Activated naive CD8-positive, alpha-beta T cell treated with anti-CD3 and anti-CD28 coated beads, Interleukin-2, amount 10 ng/mL, durations not matched to agents 7 days and 5 days (primary cell): ENCODE measurements at regions not wholly inside any gene's neighbourhood (a gene's known extent, or its start where the extent isn't known, plus 50 kb on each side); places are given as distances from the start of the nearest gene placed in this dataset.

ENCODE experiments used
- ATAC-seq: fragments of 150-1000 bp; cut with Tn5 transposase; one replicate; pipeline ENCODE4 v1.10.0; 2021; ENCODE audit warnings: low read depth, moderate library complexity
- POLR2A ChIA-PET: fragments of 350-600 bp; sonication (Branson Sonifier 250); formaldehyde crosslinking; loops from one replicate; lab custom pipeline; 2021; ENCODE audit warnings: antibody characterized with exemption; lab: Charles Lee
- DNase-seq: peaks from one replicate; pipeline ENCODE4 v3.0.0; 2021
- H3K27ac Mint-ChIP-seq: one replicate; pipeline ENCODE4 v1.8.0; 2022; ENCODE audit warnings: mild to moderate bottlenecking, mixed read lengths
- H3K27me3 Mint-ChIP-seq: one replicate; pipeline ENCODE4 v1.8.0; 2022; ENCODE audit warnings: mild to moderate bottlenecking, moderate library complexity, mixed read lengths
- H3K36me3 Mint-ChIP-seq: one replicate; pipeline ENCODE4 v1.8.0; 2021; ENCODE audit warnings: mild to moderate bottlenecking, mixed read lengths
- H3K4me1 Mint-ChIP-seq: one replicate; pipeline ENCODE4 v1.8.0; 2021; ENCODE audit warnings: mixed read lengths
- H3K4me3 Mint-ChIP-seq: one replicate; pipeline ENCODE4 v1.8.0; 2022; ENCODE audit warnings: mild to moderate bottlenecking, moderate library complexity, mixed read lengths
- H3K9me3 Mint-ChIP-seq: one replicate; pipeline ENCODE4 v1.8.0; 2021; ENCODE audit warnings: mixed read lengths

DNA sequence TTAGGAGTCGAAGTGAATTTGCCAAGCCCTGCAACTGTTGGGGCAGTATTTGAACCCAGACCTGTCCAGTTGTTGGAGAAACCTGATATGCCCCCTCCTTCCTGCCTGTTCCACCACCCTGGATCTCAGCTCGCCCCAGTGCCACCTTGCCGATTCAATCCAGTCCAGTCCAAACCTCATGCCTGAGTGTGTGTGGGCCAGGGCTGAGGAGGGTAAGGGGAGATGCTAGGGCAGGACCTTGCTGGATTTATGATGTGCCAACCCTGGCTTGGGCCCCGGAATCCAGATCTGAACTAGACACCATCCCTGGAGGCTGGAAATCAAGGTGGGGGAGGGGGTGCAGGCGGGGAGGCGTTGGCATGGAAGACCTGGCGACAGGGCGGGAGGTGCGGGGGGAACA, 98.9 kb upstream of the WNT4 start:
- Mint-ChIP-seq H3K9me3 (no peaks in the 10 kb centered on the region), H3K27ac (no peak overlapping the region), H3K4me3 (no peak overlapping the region), H3K27me3 (no peaks in the 10 kb centered on the region), H3K36me3 (no peaks in the 10 kb centered on the region), H3K4me1 (no peaks in the 10 kb centered on the region)
- DNase-seq (no peak), ATAC-seq (no peak)
- POLR2A ChIA-PET, result no interaction called here

DNA sequence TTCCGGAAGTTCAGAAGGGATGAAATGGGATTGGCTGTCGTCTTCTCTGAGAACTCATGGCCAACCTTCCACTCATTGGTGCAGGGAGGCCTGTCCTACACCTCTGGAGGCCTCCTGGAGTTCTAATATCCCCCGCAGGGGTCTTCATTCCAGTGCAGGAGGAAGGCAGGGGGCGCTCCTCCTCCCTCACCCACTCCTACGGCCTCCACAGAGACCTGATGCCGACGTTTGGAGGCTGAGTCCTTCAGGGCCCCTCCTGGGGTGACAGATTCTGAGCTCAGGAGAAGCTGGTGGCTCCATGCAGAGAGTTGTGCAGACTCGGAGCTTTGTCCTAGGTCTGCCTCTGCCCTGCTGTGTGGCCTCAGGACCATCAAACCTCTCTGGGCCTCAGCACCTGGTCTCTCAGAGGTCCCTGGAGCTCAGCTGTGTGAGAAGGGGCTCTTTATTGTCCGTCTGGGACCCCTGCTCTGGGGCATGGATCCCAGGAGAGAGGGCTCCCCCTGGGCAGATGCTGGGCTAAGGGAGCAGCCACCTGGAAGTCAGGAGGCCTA, 102.3 kb upstream of the WNT4 start:
- H3K4me3 Mint-ChIP-seq, result no peak overlapping the region
- H3K27ac Mint-ChIP-seq, result no peak overlapping the region
- no peak for DNase-seq

DNA sequence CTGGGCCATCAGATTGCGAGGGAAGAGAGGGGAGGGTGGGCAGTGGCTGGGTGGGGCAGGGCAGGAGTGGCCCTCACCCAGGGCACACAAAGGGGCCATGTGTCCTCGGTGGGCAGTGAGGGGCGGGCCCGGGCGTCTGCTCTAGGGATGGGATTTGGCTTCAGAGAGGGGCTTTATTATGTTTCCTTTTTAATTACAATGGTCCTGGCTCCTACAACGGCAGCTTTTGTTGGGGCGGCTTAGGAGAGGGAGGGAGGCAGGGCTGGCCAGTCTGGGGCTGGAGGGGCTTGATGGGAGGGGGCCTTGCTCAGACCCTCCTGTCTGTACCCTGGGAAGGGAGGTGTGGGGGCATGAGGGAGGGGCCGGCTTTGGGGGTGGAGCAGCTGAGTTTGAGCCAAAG, 102.8 kb upstream of the WNT4 start:
- DNase-seq, result no peak

More for the DNA sequence above, 102.3 kb upstream of the WNT4 start:
- Mint-ChIP-seq H3K9me3 (no peaks in the 10 kb centered on the region), H3K36me3 (no peaks in the 10 kb centered on the region), H3K4me1 (no peaks in the 10 kb centered on the region), H3K27me3 (peaks cover 5% of the 10 kb centered on the region)
- ATAC-seq, result no peak
- POLR2A ChIA-PET, result no interaction called here

DNA sequence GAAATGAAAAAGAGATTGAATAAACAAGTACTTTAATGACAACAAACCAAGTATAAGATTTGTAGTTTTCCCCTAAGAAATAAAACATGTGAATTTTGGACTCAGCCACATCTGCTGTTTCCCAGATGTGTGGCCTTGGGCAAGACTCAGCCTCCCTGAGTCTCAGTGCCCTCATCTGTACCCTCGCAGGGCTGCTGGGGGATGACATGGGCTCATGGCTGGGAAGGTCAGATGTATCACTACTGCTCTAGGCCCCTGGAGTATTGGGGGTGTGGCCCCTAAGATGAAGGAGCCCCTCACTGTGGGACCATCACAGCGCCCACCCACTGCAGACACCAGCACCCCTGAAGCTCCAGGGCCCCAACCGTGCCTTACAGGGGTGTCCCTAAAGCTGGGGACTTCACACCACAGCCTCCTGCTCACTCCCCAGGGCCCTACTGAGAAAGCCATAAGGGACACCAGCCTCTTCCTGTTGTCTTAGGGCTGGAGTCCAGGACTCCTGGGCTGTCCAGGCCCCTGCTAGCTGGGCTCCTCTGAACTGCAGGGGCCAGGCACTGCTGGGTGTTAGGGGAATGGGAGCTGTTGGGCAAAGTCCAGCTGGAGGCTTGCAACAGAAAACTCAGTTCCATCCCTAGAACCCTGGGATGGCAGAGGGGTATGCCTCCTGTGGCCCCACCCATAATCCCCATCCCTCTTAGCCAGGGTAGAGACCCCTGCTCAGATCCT, 104.0 kb upstream of the WNT4 start:
- DNase-seq (no peak), ATAC-seq (no peak)
- POLR2A ChIA-PET, result no interaction called here
- Mint-ChIP-seq H3K36me3 (no peaks in the 10 kb centered on the region), H3K4me1 (no peaks in the 10 kb centered on the region), H3K9me3 (no peaks in the 10 kb centered on the region), H3K4me3 (no peak overlapping the region), H3K27ac (no peak overlapping the region), H3K27me3 (peaks cover 7% of the 10 kb centered on the region)

More for the DNA sequence above, 102.8 kb upstream of the WNT4 start:
- Mint-ChIP-seq H3K27me3 (peaks cover 5% of the 10 kb centered on the region), H3K27ac (no peak overlapping the region), H3K9me3 (no peaks in the 10 kb centered on the region), H3K36me3 (no peaks in the 10 kb centered on the region), H3K4me3 (no peak overlapping the region), H3K4me1 (no peaks in the 10 kb centered on the region)
- ATAC-seq, result no peak
- POLR2A ChIA-PET, result no interaction called here

DNA sequence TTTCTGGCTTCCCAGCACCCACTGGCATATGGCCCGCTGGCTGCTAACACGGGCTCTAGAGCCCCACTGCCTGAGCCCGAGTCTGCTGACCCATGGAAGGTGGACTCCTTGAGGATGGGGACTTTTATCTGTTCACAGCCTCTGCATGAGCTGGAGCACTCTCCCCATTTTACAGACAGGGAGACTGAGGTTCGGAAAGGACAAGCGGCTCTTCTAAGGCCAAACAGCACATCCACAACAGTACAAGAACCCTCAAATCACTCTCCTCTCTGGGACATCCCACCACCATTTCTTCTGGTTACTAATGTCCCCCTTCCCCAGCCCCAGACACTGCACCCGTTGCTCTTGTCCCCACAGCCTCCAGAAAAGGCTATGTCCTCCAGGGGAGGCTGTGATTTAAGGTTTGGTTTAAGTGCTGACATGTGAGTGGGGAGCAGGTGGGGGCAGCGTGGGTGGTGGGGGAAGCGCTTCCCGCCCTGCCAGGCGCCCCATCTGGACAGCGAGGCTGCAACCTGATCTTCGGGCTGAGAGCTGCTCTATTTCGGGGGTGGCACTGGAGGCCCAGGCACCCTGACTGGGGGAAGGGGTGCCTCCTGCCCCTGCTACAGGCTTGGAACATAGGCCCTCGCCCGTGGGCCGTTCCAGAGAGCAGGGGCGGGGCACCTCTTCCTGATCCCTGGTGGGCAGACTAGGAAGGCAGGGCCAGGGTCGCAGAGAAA, 104.8 kb upstream of the WNT4 start:
- POLR2A ChIA-PET, result no interaction called here
- Mint-ChIP-seq H3K27me3 (peaks cover 11% of the 10 kb centered on the region), H3K27ac (no peak overlapping the region), H3K36me3 (no peaks in the 10 kb centered on the region), H3K4me1 (no peaks in the 10 kb centered on the region), H3K9me3 (no peaks in the 10 kb centered on the region), H3K4me3 (no peak overlapping the region)
- DNase-seq (no peak), ATAC-seq (no peak)

DNA sequence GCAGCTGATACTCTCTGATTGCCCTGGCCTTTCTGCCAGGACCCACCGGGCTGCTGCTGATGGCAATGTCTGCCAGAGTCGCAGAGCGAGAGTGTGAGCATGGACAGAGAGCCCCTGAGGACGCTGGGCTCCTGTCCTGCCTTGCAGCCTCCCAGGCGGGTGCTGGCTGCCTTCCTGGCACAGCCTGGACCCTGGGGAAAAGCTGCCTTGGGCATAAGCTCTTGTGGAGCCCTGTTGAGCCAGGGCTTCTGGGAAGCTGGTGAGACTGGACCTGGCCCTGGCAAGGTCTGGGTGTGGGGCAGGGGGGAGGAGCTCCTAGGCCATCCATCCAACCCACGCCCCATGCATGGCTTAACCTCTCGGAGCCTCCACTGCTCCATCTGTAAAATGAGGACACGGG, 105.8 kb upstream of the WNT4 start:
- Mint-ChIP-seq H3K4me3 (no peak overlapping the region), H3K4me1 (no peaks in the 10 kb centered on the region), H3K27ac (no peak overlapping the region), H3K36me3 (no peaks in the 10 kb centered on the region), H3K9me3 (no peaks in the 10 kb centered on the region), H3K27me3 (peaks cover 11% of the 10 kb centered on the region)
- ATAC-seq, result no peak
- POLR2A ChIA-PET, result no interaction called here
- DNase-seq, result no peak

DNA sequence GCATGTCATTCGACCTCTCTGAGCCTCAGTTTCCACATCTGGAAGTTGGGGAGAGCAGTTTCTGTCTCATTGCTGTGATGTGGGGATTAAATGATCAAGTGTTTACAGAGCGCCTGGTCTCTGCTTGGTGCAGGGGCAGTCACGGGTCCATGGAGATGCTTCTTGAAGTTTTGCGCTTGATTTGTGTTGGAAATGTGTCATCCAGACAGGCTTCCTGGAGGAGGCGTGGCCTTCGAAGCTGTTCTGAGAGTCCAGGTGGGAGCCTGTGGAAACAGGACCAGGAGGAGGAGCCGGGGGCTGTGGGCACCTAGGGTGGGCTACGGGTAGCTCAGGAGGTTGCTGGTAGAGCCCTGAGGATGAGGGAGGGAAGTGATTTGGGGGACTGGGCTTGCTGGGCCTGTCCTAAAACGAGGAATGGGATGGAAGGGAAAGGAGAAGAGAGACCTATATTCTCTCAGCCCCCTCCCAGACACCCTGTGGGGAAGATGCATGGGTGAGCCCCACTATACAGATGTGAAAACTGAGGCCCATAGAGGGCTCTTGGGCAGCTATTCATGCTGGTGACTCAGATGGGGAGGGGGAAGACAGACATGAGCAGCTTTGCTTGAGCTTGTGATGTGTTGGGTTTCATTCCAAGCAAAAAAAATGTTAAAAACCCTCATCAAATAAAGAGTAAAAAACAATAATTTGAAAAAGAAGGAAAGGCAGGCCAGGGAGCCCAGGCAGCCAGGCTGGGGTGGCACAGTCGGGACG, 107.2 kb upstream of the WNT4 start:
- H3K4me3 Mint-ChIP-seq, result no peak overlapping the region
- H3K27me3 Mint-ChIP-seq, result peaks cover 11% of the 10 kb centered on the region
- DNase-seq (no peak), ATAC-seq (no peak)
- no peaks in the 10 kb centered on the region for H3K4me1 Mint-ChIP-seq
- no peaks in the 10 kb centered on the region for H3K9me3 Mint-ChIP-seq
- H3K27ac Mint-ChIP-seq, result no peak overlapping the region
- H3K36me3 Mint-ChIP-seq, result no peaks in the 10 kb centered on the region
- POLR2A ChIA-PET, result no interaction called here

DNA sequence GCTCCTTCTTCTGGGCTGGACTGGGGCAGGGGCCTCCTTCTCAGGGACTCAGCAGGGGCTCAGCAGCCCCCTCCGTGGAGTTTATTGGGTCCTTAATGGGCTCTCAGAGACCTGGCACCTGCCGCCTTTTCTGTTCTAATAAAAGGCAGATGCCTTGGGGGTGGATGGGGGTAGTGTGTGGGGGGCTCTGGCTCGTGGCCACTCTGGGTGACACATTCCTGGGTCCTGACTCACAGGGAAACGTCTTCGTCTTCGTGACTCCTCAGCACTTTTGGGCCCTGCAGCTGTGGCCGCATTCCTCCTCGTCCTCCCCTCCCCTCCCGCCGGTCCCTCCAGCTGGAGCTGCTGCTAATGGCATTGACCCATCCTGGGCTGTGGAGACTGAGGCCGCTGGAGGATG, 107.8 kb upstream of the WNT4 start:
- DNase-seq (no peak), ATAC-seq (no peak)
- no peak overlapping the region for H3K27ac Mint-ChIP-seq
- peaks cover 11% of the 10 kb centered on the region for H3K27me3 Mint-ChIP-seq
- no peaks in the 10 kb centered on the region for H3K36me3 Mint-ChIP-seq
- H3K4me3 Mint-ChIP-seq, result no peak overlapping the region
- no peaks in the 10 kb centered on the region for H3K4me1 Mint-ChIP-seq
- POLR2A ChIA-PET, result no interaction called here
- no peaks in the 10 kb centered on the region for H3K9me3 Mint-ChIP-seq

DNA sequence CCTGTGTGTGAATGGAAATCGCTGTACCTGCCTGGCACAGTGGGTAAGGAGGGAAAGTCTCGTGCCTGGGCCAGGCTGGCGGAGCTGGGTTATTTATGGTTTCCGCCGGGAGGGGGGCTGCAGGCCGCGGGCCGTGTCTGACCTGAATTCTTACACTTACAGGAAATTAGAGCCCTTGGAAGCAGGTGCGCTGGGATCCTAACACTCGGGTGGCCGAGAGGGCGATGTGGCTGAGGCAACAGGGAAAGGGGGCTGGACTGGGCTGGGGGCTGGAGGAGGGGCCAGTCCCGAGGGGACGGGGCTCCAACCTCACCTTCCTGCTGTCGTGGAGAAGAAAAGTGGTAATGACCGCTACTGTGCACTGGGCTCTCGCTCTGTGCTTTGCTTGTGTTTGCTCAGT, 109.4 kb upstream of the WNT4 start:
- H3K27me3 Mint-ChIP-seq, result peaks cover 11% of the 10 kb centered on the region
- POLR2A ChIA-PET, result no interaction called here
- H3K36me3 Mint-ChIP-seq, result no peaks in the 10 kb centered on the region
- H3K4me1 Mint-ChIP-seq, result no peaks in the 10 kb centered on the region
- ATAC-seq, result no peak
- DNase-seq, result no peak
- H3K27ac Mint-ChIP-seq, result no peak overlapping the region
- no peaks in the 10 kb centered on the region for H3K9me3 Mint-ChIP-seq
- H3K4me3 Mint-ChIP-seq, result no peak overlapping the region

DNA sequence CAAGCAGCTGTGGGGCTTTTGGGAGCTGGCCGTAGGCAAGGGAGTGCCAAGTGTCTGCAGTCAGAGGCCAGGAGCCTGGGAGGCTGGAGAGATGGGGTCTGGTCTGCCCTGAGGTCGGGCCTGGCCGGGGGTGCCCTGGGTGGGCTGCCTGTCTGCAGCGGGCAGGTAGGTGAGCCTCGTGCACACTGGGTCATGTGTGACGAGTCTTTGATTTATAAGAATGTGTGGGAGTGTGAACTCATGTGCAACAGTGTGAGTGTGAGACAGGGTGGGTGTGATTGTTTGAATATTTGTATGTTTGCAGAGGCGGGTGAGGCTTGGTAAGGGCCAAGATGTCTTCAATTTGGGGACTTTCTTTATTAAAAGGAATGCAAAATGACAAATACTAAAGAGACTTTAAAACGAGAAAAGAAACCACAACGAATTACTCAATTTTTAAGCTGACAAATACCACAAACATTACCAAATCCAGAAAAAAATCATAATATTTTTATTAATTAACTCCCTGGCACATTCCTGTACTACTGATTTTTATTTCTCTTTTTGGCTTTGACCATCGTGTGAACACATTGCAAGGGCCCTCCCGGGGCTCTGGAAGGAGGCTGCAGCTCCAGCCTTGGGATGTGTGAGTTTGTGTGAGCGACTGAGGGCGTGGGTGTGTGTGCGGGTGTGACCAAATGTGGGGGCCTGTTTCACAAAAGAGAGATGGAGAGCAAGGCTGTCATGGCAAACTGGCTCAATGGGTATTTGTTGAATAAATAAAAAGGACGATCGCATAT, 110.3 kb upstream of the WNT4 start:
- Mint-ChIP-seq H3K9me3 (no peaks in the 10 kb centered on the region), H3K27me3 (peaks cover 11% of the 10 kb centered on the region), H3K4me1 (no peaks in the 10 kb centered on the region), H3K4me3 (no peak overlapping the region), H3K27ac (no peak overlapping the region), H3K36me3 (no peaks in the 10 kb centered on the region)
- POLR2A ChIA-PET, result no interaction called here
- no peak for DNase-seq
- ATAC-seq, result no peak

DNA sequence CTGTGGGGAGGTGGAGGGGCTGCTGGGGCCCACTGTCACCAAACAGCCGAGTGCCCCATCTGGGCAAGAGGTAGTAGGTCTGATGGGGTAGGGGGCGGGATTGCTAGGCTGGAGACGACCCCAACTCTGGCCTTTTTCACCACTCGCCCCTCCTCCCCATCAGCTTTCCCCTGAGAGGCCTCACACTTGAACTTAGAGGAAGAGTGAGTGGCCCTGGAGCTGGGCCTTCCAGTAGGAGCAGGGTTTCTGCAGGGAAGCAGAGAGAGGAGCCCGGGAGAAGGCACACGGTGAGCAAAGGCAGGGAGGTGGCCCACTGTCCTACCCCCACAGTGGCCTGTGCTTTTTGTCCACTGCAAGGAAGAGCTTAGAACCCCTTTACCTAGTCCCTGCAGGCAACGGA, 111.9 kb upstream of the WNT4 start:
- POLR2A ChIA-PET, result no interaction called here
- DNase-seq, result no peak
- ATAC-seq, result no peak
- H3K27me3 Mint-ChIP-seq, result peaks cover 10% of the 10 kb centered on the region
- no peak overlapping the region for H3K4me3 Mint-ChIP-seq
- no peaks in the 10 kb centered on the region for H3K36me3 Mint-ChIP-seq
- H3K27ac Mint-ChIP-seq, result no peak overlapping the region
- no peaks in the 10 kb centered on the region for H3K9me3 Mint-ChIP-seq
- H3K4me1 Mint-ChIP-seq, result no peaks in the 10 kb centered on the region

DNA sequence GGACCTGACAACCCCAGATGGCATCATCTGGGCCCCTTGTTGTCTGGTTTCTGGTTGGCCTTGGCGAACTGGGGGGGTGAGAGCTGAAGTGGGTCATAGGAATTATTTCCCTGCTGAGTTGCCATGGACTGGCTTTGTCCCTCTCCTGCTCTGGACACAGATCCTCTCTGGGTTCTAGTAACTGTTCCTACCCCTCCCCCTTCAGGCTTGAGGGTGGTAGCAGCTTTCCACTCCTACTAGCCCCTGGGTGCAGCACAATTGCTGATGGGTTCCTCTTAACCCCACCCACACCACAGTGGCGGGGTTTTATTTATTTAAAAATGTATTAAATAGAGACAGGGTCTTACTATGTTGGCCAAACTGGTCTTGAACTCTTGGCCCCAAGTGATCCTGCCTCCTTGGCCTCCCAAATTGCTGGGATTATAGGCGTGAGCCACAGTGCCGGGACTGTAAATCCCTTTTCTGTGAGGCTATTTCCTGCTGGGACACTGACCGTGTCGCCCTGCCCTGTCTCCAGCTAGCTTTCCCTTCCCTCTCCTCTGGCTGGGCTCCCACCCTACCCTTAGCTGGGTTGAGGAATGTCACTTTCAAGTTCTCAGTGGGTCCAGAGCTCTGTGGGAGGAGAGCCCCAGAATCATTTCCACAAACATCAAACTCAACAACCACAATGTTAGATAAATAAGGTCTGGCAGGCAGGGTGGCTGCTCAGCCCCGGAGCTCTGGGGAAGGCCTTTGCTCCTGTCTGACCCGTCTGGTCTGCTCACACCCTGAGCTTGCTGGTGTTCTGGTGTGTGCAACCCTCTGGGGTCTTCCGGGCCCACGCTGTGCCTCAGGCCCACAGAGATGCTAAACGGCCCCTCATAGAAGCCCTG, 112.7 kb upstream of the WNT4 start:
- no peak overlapping the region for H3K27ac Mint-ChIP-seq
- no peak overlapping the region for H3K4me3 Mint-ChIP-seq
- no peaks in the 10 kb centered on the region for H3K4me1 Mint-ChIP-seq
- H3K9me3 Mint-ChIP-seq, result no peaks in the 10 kb centered on the region
- POLR2A ChIA-PET, result no interaction called here
- H3K27me3 Mint-ChIP-seq, result peaks cover 6% of the 10 kb centered on the region
- DNase-seq (no peak), ATAC-seq (no peak)
- H3K36me3 Mint-ChIP-seq, result no peaks in the 10 kb centered on the region
